Common myeloid progenitor, CD34-positive (primary cell): ENCODE measurements at regions not wholly inside any gene's neighbourhood (a gene's known extent, or its start where the extent isn't known, plus 50 kb on each side); places are given as distances from the start of the nearest gene placed in this dataset.
"Not testable (repeated sequence)": the region's sequence is repeated elsewhere in the genome, so short reads cannot be mapped to it uniquely, and the experiment has no call there.

Experiments used
- CTCF ChIA-PET: fragments of 350-600 bp; sonication (Branson Sonifier 250); formaldehyde crosslinking; loops from one replicate; lab custom pipeline; 2021; ENCODE audit warnings: antibody characterized with exemption; lab: Charles Lee
- POLR2A ChIA-PET: fragments of 350-600 bp; sonication (Branson Sonifier 250); formaldehyde crosslinking; loops from one replicate; lab custom pipeline; 2021; ENCODE audit warnings: antibody characterized with exemption; lab: Charles Lee
- DNase-seq, 3 donors: peaks; one replicate each; pipeline versions ENCODE4 v3.0.0 to v3.0.0-alpha.2; 2013
- H3K27ac ChIP-seq, 2 experiments: 1 replicate in 1 of 2; 2 replicates in 1 of 2; pipeline ENCODE4 v1.7.0; 2013; ENCODE audit warnings: inconsistent platforms in 2 of 2, low read length in 2 of 2, mild to moderate bottlenecking in 2 of 2, low read depth in 1 of 2, moderate library complexity in 1 of 2; ENCODE audit not compliant: severe bottlenecking in 2 of 2, insufficient read depth in 1 of 2, poor library complexity in 1 of 2
- H3K27me3 ChIP-seq, 5 experiments: replicated peaks in 2 of 5; 1 replicate in 3 of 5; 2 replicates in 2 of 5; pipeline versions ENCODE4 v1.6.1 to v1.7.0; 2013; ENCODE audit warnings: low read length in 4 of 5, mild to moderate bottlenecking in 2 of 5, moderate library complexity in 2 of 5, inconsistent platforms in 1 of 5; ENCODE audit not compliant: insufficient read depth in 5 of 5, control insufficient read depth in 4 of 5
- H3K36me3 ChIP-seq, 4 experiments: 1 replicate in 2 of 4; 2 replicates in 2 of 4; pipeline versions ENCODE4 v1.6.1 to v1.7.0; 2013; ENCODE audit warnings: low read length in 3 of 4, control low read depth in 1 of 4, mild to moderate bottlenecking in 1 of 4; ENCODE audit not compliant: control insufficient read depth in 4 of 4, insufficient read depth in 4 of 4
- H3K4me1 ChIP-seq, 4 experiments: 1 replicate in 3 of 4; 2 replicates in 1 of 4; pipeline versions ENCODE4 v1.6.1 to v1.7.1; 2013; ENCODE audit warnings: low read length in 3 of 4, mild to moderate bottlenecking in 3 of 4, control low read depth in 1 of 4, inconsistent platforms in 1 of 4, moderate library complexity in 1 of 4; ENCODE audit not compliant: control insufficient read depth in 4 of 4, insufficient read depth in 4 of 4; ENCODE audit errors: control extremely low read depth in 1 of 4
- H3K4me3 ChIP-seq, 7 experiments: 1 replicate in 4 of 7; 2 replicates in 3 of 7; pipeline versions ENCODE4 v1.5.1 to v1.7.0; 2013; ENCODE audit warnings: mild to moderate bottlenecking in 7 of 7, low read length in 6 of 7, moderate library complexity in 6 of 7, inconsistent platforms in 2 of 7, low read depth in 2 of 7, control low read depth in 1 of 7; ENCODE audit not compliant: insufficient read depth in 4 of 7, control insufficient read depth in 1 of 7; ENCODE audit errors: extremely low read depth in 1 of 7
- H3K9me3 ChIP-seq, 5 experiments: 1 replicate in 4 of 5; 2 replicates in 1 of 5; pipeline versions ENCODE4 v1.6.1 to v1.7.1; 2013; ENCODE audit warnings: low read length in 4 of 5, mild to moderate bottlenecking in 2 of 5, inconsistent platforms in 1 of 5, low read depth in 1 of 5, moderate library complexity in 1 of 5; ENCODE audit not compliant: control insufficient read depth in 4 of 5, insufficient read depth in 2 of 5; ENCODE audit errors: control extremely low read depth in 1 of 5
- WGBS: methylation state at CpG from one replicate; pipeline ENCODE4 v1.1.5; 2013; ENCODE audit not compliant: insufficient coverage; 5-methylcytosine and 5-hydroxymethylcytosine counted together

DNA sequence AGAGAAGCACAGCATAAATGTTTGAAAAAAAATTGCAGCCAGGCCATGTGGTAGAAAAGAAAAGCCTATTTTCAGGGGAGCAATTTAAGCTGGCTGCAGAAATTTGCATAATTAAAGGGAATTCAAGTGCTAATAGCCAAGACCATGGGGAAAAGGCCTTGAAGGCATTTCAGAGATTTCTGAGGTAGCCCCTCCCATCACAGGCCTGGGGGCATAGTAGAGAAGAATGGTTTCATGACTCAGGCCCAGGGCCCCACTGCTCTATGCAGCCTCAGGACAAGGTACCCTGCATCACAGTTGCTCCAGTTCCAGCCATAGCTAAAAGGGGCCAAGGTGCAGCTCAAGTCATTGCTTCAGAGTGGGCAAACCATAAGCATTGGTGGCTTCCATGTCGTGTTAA is 1416.0 kb downstream of the EFNA5 start:
- DNase-seq = no peak
- H3K36me3 ChIP-seq = no peaks in the 10 kb centered on the region
- no peaks in the 10 kb centered on the region for H3K27me3 ChIP-seq
- ChIA-PET POLR2A (no interaction called here), CTCF (no interaction called here)
- H3K27ac ChIP-seq = no peak overlapping the region
- H3K9me3 ChIP-seq = no peaks in the 10 kb centered on the region
- H3K4me3 ChIP-seq = no peak overlapping the region
- H3K4me1 ChIP-seq = no peaks in the 10 kb centered on the region
- 100% methylated on average over 1 of the region's 1 CpG for WGBS

DNA sequence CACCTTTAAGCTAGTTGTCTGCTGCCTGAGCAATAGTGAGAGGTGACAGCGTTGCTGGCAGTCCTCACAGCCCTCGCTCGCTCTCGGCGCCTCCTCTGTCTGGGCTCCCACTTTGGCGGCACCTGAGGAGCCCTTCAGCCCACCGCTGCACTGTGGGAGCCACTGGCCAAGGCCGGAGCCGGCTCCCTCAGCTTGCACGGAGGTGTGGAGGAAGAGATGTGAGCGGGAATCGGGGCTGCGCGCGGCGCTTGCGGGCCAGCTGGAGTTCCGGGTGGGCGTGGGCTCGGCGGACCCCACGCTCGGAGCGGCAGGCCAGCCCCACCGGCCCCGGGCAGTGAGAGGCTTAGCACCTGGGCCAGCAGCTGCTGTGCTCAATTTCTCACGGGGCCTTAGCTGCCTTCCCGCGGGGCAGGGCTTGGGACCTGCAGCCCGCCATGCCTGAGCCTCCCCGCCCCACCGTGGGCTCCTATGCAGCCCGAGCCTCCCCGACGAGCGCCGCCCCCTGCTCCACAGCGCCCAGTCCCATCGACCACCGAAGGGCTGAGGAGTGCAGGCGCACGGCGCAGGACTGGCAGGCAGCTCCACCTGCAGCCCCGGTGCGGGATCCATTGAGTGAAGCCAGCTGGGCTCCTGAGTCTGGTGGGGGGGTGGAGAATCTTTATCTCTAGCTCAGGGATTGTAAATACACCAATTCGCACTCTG is 1424.5 kb downstream of the EFNA5 start:
- POLR2A ChIA-PET, H3K4me1 ChIP-seq, H3K27ac ChIP-seq, CTCF ChIA-PET, DNase-seq, H3K9me3 ChIP-seq, H3K27me3 ChIP-seq, H3K36me3 ChIP-seq, H3K4me3 ChIP-seq: not testable (repeated sequence)
- WGBS = 94% methylated on average over 36 of the region's 46 CpGs

DNA sequence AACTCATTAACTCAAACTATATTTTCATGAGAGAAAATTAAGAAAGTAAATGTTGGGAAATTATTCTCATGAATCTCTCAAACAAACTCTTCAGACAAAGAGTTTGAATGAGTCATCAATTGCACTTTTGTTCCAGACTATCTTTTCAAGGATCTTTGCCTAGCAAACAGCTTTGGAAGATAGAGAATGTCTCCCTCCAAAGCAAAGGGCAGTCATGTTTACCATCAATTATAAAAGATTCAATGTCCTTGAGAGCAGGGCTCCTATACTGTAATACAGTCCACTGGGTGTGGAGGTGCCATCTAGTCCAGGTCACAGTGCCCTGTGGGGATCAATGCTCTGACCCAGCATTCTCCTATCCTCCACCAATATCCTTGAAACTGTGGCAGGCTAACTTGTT is 1429.3 kb downstream of the EFNA5 start:
- no peak overlapping the region for H3K4me3 ChIP-seq
- ChIA-PET CTCF (no interaction called here), POLR2A (no interaction called here)
- no peaks in the 10 kb centered on the region for H3K4me1 ChIP-seq
- H3K36me3 ChIP-seq = no peaks in the 10 kb centered on the region
- H3K9me3 ChIP-seq = no peaks in the 10 kb centered on the region
- no peak for DNase-seq
- H3K27ac ChIP-seq = no peak overlapping the region
- H3K27me3 ChIP-seq = no peaks in the 10 kb centered on the region

DNA sequence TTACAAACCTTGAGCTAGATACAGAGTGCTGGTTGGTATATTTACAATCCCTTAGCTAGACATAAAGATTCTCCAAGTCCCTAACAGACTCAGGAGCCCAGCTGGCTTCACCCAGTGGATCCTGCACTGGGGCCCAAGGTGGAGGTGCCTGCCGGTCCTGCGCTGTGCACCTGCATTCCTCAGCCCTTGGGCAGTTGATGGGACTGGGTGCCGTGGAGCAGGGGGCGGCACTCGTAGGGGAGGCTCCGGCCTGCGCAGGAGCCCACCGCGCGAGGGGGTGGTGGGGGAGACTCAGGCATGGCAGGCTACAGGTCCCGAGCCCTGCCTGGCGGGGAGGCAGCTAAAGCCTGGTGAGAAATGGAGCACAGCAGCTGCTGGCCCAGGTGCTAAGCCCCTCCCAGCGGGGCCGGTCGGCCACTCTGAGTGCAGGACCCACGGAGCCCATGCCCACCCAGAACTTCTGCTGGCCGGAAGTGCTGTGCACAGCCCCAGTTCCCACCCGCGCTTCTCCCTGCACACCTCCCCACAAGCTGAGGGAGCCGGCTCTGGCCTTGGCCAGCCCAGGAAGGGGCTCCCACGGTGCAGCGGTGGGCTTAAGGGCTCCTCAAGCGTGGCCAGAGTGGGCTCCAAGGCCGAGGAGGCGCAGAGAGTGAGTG is 1464.7 kb downstream of the EFNA5 start:
- WGBS = 95% methylated on average over 14 of the region's 25 CpGs
- ChIA-PET CTCF (interaction anchor here (1.0 kb wide), 1 partner anchor 15 kb away, joined by 3 read pairs; no protein-coding TSS in a partner anchor), POLR2A (no interaction called here)
- no peak for DNase-seq
- no peaks in the 10 kb centered on the region for H3K36me3 ChIP-seq
- H3K27me3 ChIP-seq = no peaks in the 10 kb centered on the region
- no peak overlapping the region for H3K27ac ChIP-seq
- H3K9me3 ChIP-seq = no peaks in the 10 kb centered on the region
- H3K4me1 ChIP-seq = no peaks in the 10 kb centered on the region
- H3K4me3 ChIP-seq = no peak overlapping the region

DNA sequence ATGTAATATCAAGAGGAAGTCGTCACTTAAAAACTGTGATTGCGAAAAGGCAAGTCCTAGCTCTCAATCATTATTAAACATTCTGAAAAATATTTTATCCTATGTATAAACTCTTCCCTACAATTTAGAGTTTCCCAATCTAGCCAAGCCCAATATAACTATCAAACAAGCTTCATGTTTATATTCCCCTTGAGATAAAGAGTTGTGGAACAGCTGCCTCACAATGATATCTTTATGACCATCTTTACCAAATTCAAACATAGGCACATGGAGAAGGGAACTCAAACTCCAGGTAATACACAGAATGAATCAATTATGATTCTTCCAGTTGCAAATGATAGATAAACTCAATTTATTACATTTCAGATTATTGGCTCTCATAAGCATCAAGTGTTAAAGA is 1468.7 kb downstream of the EFNA5 start:
- ChIA-PET CTCF (no interaction called here), POLR2A (no interaction called here)
- Histone ChIP-seq H3K4me3 (no peak overlapping the region), H3K9me3 (no peaks in the 10 kb centered on the region), H3K27ac (no peak overlapping the region), H3K27me3 (no peaks in the 10 kb centered on the region), H3K4me1 (no peaks in the 10 kb centered on the region), H3K36me3 (no peaks in the 10 kb centered on the region)
- no peak for DNase-seq
- WGBS = 100% methylated on average over 1 of the region's 2 CpGs

- no peak overlapping the region for H3K4me3 ChIP-seq
- H3K4me1 ChIP-seq = no peaks in the 10 kb centered on the region
- H3K27me3 ChIP-seq = no peaks in the 10 kb centered on the region
- 86% methylated on average over 1 of the region's 4 CpGs for WGBS
- ChIA-PET POLR2A (no interaction called here), CTCF (no interaction called here)
- no peak overlapping the region for H3K27ac ChIP-seq
- no peaks in the 10 kb centered on the region for H3K36me3 ChIP-seq
- no peak for DNase-seq
- no peaks in the 10 kb centered on the region for H3K9me3 ChIP-seq
These were observed 1469.8 kb downstream of the EFNA5 start for GRCh38 chr5:106200971-106201370.

GRCh38 chr5:106195679-106196474 is 1474.9 kb downstream of the EFNA5 start:
- H3K9me3 ChIP-seq = no peaks in the 10 kb centered on the region
- no peaks in the 10 kb centered on the region for H3K36me3 ChIP-seq
- ChIA-PET CTCF (no interaction called here), POLR2A (no interaction called here)
- 94% methylated on average over 2 of the region's 5 CpGs for WGBS
- H3K27me3 ChIP-seq = no peaks in the 10 kb centered on the region
- H3K4me3 ChIP-seq = no peak overlapping the region
- DNase-seq = no peak
- no peaks in the 10 kb centered on the region for H3K4me1 ChIP-seq
- no peak overlapping the region for H3K27ac ChIP-seq
